OCI-LY3 (cell line): ENCODE measurements at regions not wholly inside any gene's neighbourhood (a gene's known extent, or its start where the extent isn't known, plus 50 kb on each side); places are given as distances from the start of the nearest gene placed in this dataset.

Source experiments
- H2AFZ ChIP-seq: fragments of 200-600, 300-600 bp; shearing (Covaris generic); 2 replicates; pipeline ENCODE4 v1.6.0; 2014; ENCODE audit warnings: antibody characterized with exemption, low read depth, low read length
- H3K27ac ChIP-seq: fragments of 200-600, 300-600 bp; sonication (generic); 2 replicates; pipeline ENCODE4 v1.5.1; 2014; ENCODE audit warnings: mild to moderate bottlenecking, low read length, moderate library complexity, mixed read lengths
- H3K27me3 ChIP-seq: fragments of 200-600, 300-600 bp; sonication (generic); 2 replicates; pipeline ENCODE4 v1.6.1; 2014; ENCODE audit warnings: low read depth, low read length, mixed read lengths
- H3K36me3 ChIP-seq: fragments of 200-600, 300-600 bp; sonication (generic); replicated peaks from 2 replicates; pipeline ENCODE3; 2014; ENCODE audit warnings: low read depth, low read length, mixed read lengths
- H3K4me1 ChIP-seq: fragments of 300-600, 200-600 bp; sonication (generic); 2 replicates; pipeline ENCODE4 v1.6.1; 2014; ENCODE audit warnings: low read length, mixed read lengths
- H3K4me2 ChIP-seq: fragments of 200-600, 300-600 bp; sonication (generic); 2 replicates; pipeline ENCODE4 v1.6.1; 2014; ENCODE audit warnings: low read length, mixed read lengths
- H3K4me3 ChIP-seq: fragments of 300-600, 200-600 bp; sonication (generic); 2 replicates; pipeline ENCODE4 v1.5.1; 2014; ENCODE audit warnings: antibody characterized with exemption, mild to moderate bottlenecking, low read length, moderate library complexity
- H3K79me2 ChIP-seq: fragments of 300-600, 200-600 bp; shearing (Covaris generic); 2 replicates; pipeline ENCODE4 v1.6.1; 2014; ENCODE audit warnings: mild to moderate bottlenecking, low read length, mixed read lengths
- H3K9ac ChIP-seq: fragments of 300-600, 200-600 bp; shearing (Covaris generic); 2 replicates; pipeline ENCODE4 v1.6.0; 2014; ENCODE audit warnings: mild to moderate bottlenecking, low read length, moderate library complexity
- H3K9me3 ChIP-seq: fragments of 200-600, 300-600 bp; shearing (Covaris generic); 2 replicates; pipeline ENCODE4 v1.6.1; 2014; ENCODE audit warnings: low read length, mixed read lengths; ENCODE audit not compliant: insufficient read depth
- H4K20me1 ChIP-seq: fragments of 200-600, 300-600 bp; sonication (generic); 2 replicates; pipeline ENCODE4 v1.6.1; 2016; ENCODE audit warnings: low read length, mixed read lengths; ENCODE audit not compliant: insufficient read depth
- EZH2phosphoT487 ChIP-seq: fragments of 200-600 bp; shearing (Covaris generic); IDR thresholded peaks from 2 replicates; pipeline ENCODE4 v1.6.1; 2018; ENCODE audit warnings: antibody characterized with exemption, mixed run types, low read depth
- TF ChIP-seq, protein P1 (sequence below): fragments of 200-600, 300-600 bp; sonication (generic); IDR thresholded peaks from 2 replicates; pipeline ENCODE4 v1.5.1; 2014; ENCODE audit warnings: antibody characterized with exemption, low read length, low read depth

DNA sequence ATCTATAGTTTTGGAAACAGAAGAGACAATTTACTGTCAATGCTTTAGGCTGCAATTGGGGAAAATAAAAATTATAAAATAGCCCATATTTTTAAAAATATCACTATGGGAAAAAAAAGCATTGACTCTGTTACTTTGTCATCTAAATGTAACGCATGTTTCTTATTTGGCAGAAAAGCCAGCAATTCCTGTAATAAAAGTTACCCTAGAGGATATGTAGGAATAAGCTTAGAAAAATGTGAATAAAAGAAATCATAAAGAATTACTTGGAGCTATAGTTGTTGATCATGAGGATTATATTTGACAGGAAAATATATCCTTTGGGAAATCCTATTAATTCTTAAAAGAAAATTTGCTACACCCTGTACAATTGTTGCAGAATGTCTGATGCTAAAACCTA is 515.4 kb upstream of the IL12A start:
- Histone ChIP-seq H3K79me2 (no peaks in the 10 kb centered on the region), H3K4me2 (no peak overlapping the region), H3K9me3 (no peaks in the 10 kb centered on the region), H3K27ac (no peak overlapping the region), H3K27me3 (no peaks in the 10 kb centered on the region), H3K4me3 (no peak overlapping the region), H3K9ac (no peak overlapping the region), H4K20me1 (no peaks in the 10 kb centered on the region), H3K36me3 (no peaks in the 10 kb centered on the region), H3K4me1 (peaks cover 3% of the 10 kb centered on the region; the same call in 1 of the 2 replicates), H2AFZ (no peak overlapping the region)
- no peak for TF ChIP-seq EZH2phosphoT487
- TF ChIP-seq, protein P1, sequence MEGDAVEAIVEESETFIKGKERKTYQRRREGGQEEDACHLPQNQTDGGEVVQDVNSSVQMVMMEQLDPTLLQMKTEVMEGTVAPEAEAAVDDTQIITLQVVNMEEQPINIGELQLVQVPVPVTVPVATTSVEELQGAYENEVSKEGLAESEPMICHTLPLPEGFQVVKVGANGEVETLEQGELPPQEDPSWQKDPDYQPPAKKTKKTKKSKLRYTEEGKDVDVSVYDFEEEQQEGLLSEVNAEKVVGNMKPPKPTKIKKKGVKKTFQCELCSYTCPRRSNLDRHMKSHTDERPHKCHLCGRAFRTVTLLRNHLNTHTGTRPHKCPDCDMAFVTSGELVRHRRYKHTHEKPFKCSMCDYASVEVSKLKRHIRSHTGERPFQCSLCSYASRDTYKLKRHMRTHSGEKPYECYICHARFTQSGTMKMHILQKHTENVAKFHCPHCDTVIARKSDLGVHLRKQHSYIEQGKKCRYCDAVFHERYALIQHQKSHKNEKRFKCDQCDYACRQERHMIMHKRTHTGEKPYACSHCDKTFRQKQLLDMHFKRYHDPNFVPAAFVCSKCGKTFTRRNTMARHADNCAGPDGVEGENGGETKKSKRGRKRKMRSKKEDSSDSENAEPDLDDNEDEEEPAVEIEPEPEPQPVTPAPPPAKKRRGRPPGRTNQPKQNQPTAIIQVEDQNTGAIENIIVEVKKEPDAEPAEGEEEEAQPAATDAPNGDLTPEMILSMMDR, result no peak

DNA sequence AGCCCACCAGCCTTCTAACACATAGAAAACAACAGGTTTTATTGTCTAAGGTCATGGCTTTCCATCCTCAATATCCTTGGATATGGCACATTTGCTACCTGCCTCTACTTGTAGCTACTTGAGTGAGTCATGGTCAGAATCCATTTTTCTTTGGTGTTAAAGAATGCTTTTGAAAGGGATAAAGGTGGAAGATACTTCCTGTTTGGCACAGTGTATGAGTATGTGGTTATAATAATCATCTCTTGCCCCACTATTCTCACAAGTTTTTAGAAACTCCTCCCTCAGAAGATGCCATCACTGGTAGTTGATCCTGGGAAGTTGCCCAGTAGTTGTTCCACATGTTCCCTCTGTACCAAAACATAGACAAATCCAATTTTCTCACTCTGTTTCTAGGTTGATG is 508.6 kb upstream of the IL12A start:
- Histone ChIP-seq H3K4me3 (no peak overlapping the region), H3K4me1 (no peaks in the 10 kb centered on the region), H3K4me2 (no peak overlapping the region), H3K79me2 (no peaks in the 10 kb centered on the region), H3K27ac (no peak overlapping the region), H4K20me1 (no peaks in the 10 kb centered on the region), H3K9ac (no peak overlapping the region), H2AFZ (no peak overlapping the region), H3K27me3 (peaks cover 7% of the 10 kb centered on the region), H3K36me3 (no peaks in the 10 kb centered on the region), H3K9me3 (no peaks in the 10 kb centered on the region)
- TF ChIP-seq EZH2phosphoT487, result no peak
- TF ChIP-seq, protein P1, result no peak

- Histone ChIP-seq H3K36me3 (no peaks in the 10 kb centered on the region), H3K9me3 (no peaks in the 10 kb centered on the region), H2AFZ (no peak overlapping the region), H3K4me2 (no peak overlapping the region), H4K20me1 (no peaks in the 10 kb centered on the region), H3K27me3 (peaks cover 7% of the 10 kb centered on the region), H3K4me3 (no peak overlapping the region), H3K79me2 (no peaks in the 10 kb centered on the region), H3K9ac (no peak overlapping the region), H3K4me1 (no peaks in the 10 kb centered on the region), H3K27ac (no peak overlapping the region)
- TF ChIP-seq, protein P1, result no peak
- no peak for TF ChIP-seq EZH2phosphoT487
These were observed 506.2 kb upstream of the IL12A start for GRCh38 chr3:159482241-159482993.

GRCh38 chr3:159482994-159483367 is 505.7 kb upstream of the IL12A start:
- Histone ChIP-seq H2AFZ (no peak overlapping the region), H3K36me3 (no peaks in the 10 kb centered on the region), H3K4me2 (no peak overlapping the region), H3K27me3 (peaks cover 7% of the 10 kb centered on the region), H3K9me3 (no peaks in the 10 kb centered on the region), H3K79me2 (no peaks in the 10 kb centered on the region), H3K4me3 (no peak overlapping the region), H3K9ac (no peak overlapping the region), H3K27ac (no peak overlapping the region), H3K4me1 (no peaks in the 10 kb centered on the region), H4K20me1 (no peaks in the 10 kb centered on the region)
- TF ChIP-seq, protein P1, result no peak
- TF ChIP-seq EZH2phosphoT487, result no peak
